Smooth muscle cell (in vitro differentiated cells): ENCODE measurements at regions not wholly inside any gene's neighbourhood (a gene's known extent, or its start where the extent isn't known, plus 50 kb on each side); places are given as distances from the start of the nearest gene placed in this dataset.

Experiments used
- DNase-seq: peaks from one replicate; lab custom pipeline; 2025; ENCODE audit not compliant: unreplicated experiment; lab: John Stamatoyannopoulos, UW
- H2AFZ ChIP-seq: fragments of 200-600 bp; sonication (generic); 2 replicates; pipeline ENCODE4 v1.6.0; 2016; ENCODE audit warnings: antibody characterized with exemption, low read depth, mild to moderate bottlenecking
- H3F3A ChIP-seq: fragments of 200-600 bp; sonication (generic); 2 replicates; pipeline ENCODE4 v1.6.0; 2017; ENCODE audit warnings: antibody characterized with exemption, low read depth
- H3K27ac ChIP-seq: fragments of 200-600 bp; sonication (generic); 2 replicates; pipeline ENCODE4 v1.5.1; 2016; ENCODE audit warnings: low read depth, mild to moderate bottlenecking
- H3K27me3 ChIP-seq: fragments of 200-600 bp; sonication (generic); 2 replicates; pipeline ENCODE4 v1.6.1; 2016; ENCODE audit warnings: low read depth, mild to moderate bottlenecking
- H3K36me3 ChIP-seq: fragments of 200-600 bp; sonication (generic); 2 replicates; pipeline ENCODE4 v1.5.1; 2016; ENCODE audit warnings: low read depth
- H3K4me1 ChIP-seq: fragments of 200-600 bp; sonication (generic); 2 replicates; pipeline ENCODE4 v1.5.1; 2016; ENCODE audit warnings: low read depth
- H3K4me2 ChIP-seq: fragments of 200-600 bp; sonication (generic); 2 replicates; pipeline ENCODE4 v1.6.0; 2016; ENCODE audit warnings: mild to moderate bottlenecking
- H3K4me3 ChIP-seq: fragments of 200-600 bp; sonication (generic); 2 replicates; pipeline ENCODE4 v1.5.1; 2016; ENCODE audit warnings: mild to moderate bottlenecking
- H3K79me2 ChIP-seq: fragments of 200-600 bp; sonication (generic); 2 replicates; pipeline ENCODE4 v1.6.0; 2016; ENCODE audit warnings: low read depth, mild to moderate bottlenecking
- H3K9ac ChIP-seq: fragments of 200-600 bp; sonication (generic); 2 replicates; pipeline ENCODE4 v1.6.0; 2016; ENCODE audit warnings: low read depth
- H3K9me3 ChIP-seq: fragments of 200-600 bp; sonication (generic); replicated peaks from 2 replicates; pipeline ENCODE4 v1.5.1; 2016; ENCODE audit warnings: low read depth
- H4K20me1 ChIP-seq: fragments of 200-600 bp; sonication (generic); 2 replicates; pipeline ENCODE4 v1.6.0; 2016; ENCODE audit warnings: low read depth
- CTCF ChIP-seq: fragments of 200-600 bp; sonication (generic); IDR thresholded peaks from 2 replicates; pipeline ENCODE4 v1.5.1; 2017; ENCODE audit warnings: borderline replicate concordance, mild to moderate bottlenecking, antibody characterized with exemption; ENCODE audit not compliant: insufficient read depth, poor library complexity, severe bottlenecking
- WGBS: methylation state at CpG from one replicate; pipeline ENCODE4 v1.1.7; 2016; ENCODE audit warnings: low lambda C conversion rate; 5-methylcytosine and 5-hydroxymethylcytosine counted together

- no peak for TF ChIP-seq CTCF
- H3K36me3 ChIP-seq: no peaks in the 10 kb centered on the region
- H3F3A ChIP-seq: no peaks in the 10 kb centered on the region
- no peak for DNase-seq
- H3K4me1 ChIP-seq: no peaks in the 10 kb centered on the region
- no peak overlapping the region for H2AFZ ChIP-seq
- no peaks in the 10 kb centered on the region for H3K79me2 ChIP-seq
- no peak overlapping the region for H3K27ac ChIP-seq
- H3K4me3 ChIP-seq: no peak overlapping the region
- H3K9ac ChIP-seq: no peak overlapping the region
- no peak overlapping the region for H3K4me2 ChIP-seq
- no peaks in the 10 kb centered on the region for H4K20me1 ChIP-seq
- H3K27me3 ChIP-seq: no peaks in the 10 kb centered on the region
- H3K9me3 ChIP-seq: no peaks in the 10 kb centered on the region
- 89% methylated on average over 7 of the region's 7 CpGs for WGBS
Measured at GRCh38 chr2:160687629-160688028, 194.0 kb upstream of the RBMS1 start.

DNA sequence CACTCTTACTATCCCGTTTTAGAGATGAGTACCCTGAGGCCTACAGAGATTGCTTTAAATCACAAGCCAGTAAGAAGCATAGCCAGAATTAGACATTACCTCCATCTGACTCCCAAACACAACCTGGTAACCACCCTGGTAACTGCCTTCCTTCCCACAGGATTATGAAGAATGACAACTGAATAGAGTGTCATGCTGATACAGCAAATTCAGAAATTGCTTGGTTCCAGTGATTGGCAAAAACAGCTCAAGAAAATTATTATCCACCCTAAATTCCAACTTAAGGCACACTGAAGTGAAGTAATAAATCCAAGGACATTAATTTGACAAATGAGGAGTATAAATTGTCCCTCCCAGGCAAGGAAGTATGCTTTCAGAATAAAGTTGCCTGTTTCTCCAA, 195.8 kb upstream of the RBMS1 start:
- DNase-seq: no peak
- Histone ChIP-seq H2AFZ (no peak overlapping the region), H3K79me2 (no peaks in the 10 kb centered on the region), H3K4me1 (no peaks in the 10 kb centered on the region), H3K27me3 (no peaks in the 10 kb centered on the region), H3K36me3 (no peaks in the 10 kb centered on the region), H4K20me1 (no peaks in the 10 kb centered on the region), H3K27ac (no peak overlapping the region), H3K4me3 (no peak overlapping the region), H3K4me2 (no peak overlapping the region), H3K9ac (no peak overlapping the region), H3K9me3 (no peaks in the 10 kb centered on the region), H3F3A (no peaks in the 10 kb centered on the region)
- no peak for TF ChIP-seq CTCF
- 85% methylated on average over 1 of the region's 1 CpG for WGBS

DNA sequence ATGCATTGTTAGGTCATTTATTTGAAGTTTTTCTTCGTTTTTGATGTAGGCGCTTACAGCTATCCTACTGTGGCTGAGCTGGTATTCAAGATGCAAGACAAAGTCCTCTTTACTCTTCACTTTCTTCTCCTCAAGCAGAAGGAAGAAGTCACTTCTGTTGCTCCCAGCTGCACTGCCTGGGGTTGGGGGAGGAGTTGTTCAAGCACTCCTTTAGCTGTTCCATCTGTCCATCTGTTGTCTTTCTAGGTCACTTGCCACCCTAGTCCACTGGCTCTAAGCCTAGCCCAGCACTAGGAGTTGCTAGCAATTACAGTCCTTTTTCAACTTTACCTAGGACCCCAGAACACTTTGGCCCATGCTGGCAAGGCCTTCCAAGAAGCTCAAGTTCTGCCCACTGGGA, 200.6 kb upstream of the RBMS1 start:
- H3K9ac ChIP-seq: no peak overlapping the region
- 98% methylated on average over 2 of the region's 2 CpGs for WGBS
- H3F3A ChIP-seq: no peaks in the 10 kb centered on the region
- H3K4me1 ChIP-seq: no peaks in the 10 kb centered on the region
- H3K79me2 ChIP-seq: no peaks in the 10 kb centered on the region
- TF ChIP-seq CTCF: no peak
- DNase-seq: no peak
- H3K27me3 ChIP-seq: no peaks in the 10 kb centered on the region
- no peaks in the 10 kb centered on the region for H4K20me1 ChIP-seq
- no peak overlapping the region for H2AFZ ChIP-seq
- H3K9me3 ChIP-seq: no peaks in the 10 kb centered on the region
- H3K36me3 ChIP-seq: no peaks in the 10 kb centered on the region
- no peak overlapping the region for H3K27ac ChIP-seq
- H3K4me3 ChIP-seq: no peak overlapping the region
- H3K4me2 ChIP-seq: no peak overlapping the region

- Histone ChIP-seq H3K9me3 (no peaks in the 10 kb centered on the region), H3K27me3 (no peaks in the 10 kb centered on the region), H3K9ac (no peak overlapping the region), H3K79me2 (no peaks in the 10 kb centered on the region), H3K36me3 (no peaks in the 10 kb centered on the region), H3F3A (no peaks in the 10 kb centered on the region), H3K4me3 (no peak overlapping the region), H3K4me2 (no peak overlapping the region), H2AFZ (no peak overlapping the region), H4K20me1 (no peaks in the 10 kb centered on the region), H3K4me1 (no peaks in the 10 kb centered on the region), H3K27ac (no peak overlapping the region)
- TF ChIP-seq CTCF: no peak
- WGBS: 25% methylated on average over 2 of the region's 2 CpGs
- no peak for DNase-seq
Measured at GRCh38 chr2:160694631-160695030, 201.0 kb upstream of the RBMS1 start.
